ENCODE measurements at regions not wholly inside any gene's neighbourhood (a gene's known extent, or its start where the extent isn't known, plus 50 kb on each side); places are given as distances from the start of the nearest gene placed in this dataset.
A peak's percentile ranks its signal among the peaks of the same experiment; 100 is the strongest.
"Not testable (repeated sequence)": the region's sequence is repeated elsewhere in the genome, so short reads cannot be mapped to it uniquely, and the experiment has no call there.

DNA sequence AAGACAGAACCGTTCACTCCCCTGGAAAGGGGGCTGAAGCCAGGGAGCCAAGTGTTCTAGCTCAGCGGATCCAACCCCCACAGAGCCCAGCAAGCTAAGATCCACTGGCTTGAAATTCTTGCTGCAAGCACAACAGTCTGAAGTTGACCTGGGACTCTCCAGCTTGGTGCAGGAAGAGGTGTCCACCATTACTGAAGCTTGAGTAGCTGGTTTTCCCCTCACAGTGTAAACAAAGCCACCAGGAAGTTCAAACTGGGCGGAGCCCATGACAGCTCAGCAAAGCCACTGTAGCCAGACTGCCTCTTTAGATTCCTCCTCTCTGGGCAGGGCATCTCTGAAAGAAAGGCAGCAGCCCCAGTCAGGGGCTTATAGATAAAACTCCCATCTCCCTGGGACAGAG, 132.8 kb upstream of the SPRED1 start:
- CTCF ChIA-PET; dilution Hi-C loops (cut with HindIII; ENCODE audit: low sequenced_read_pairs, unreplicated experiment); H3K27ac ChIP-seq (ENCODE audit: insufficient read depth, low read length); intact Hi-C loops (cut with micrococcal nuclease); H3K79me1 ChIP-seq (ENCODE audit: low read depth in 1 of 2, low read length in 2 of 2); H4K91ac ChIP-seq (ENCODE audit: insufficient read depth, low read depth, low read length); H3K9me3 ChIP-seq (ENCODE audit: control insufficient read depth, insufficient read depth, low read length); H3K14ac ChIP-seq (replicated peaks; ENCODE audit: low read depth, low read length); H3K56ac ChIP-seq (ENCODE audit: extremely low read depth, insufficient read depth, low read length); H4K8ac ChIP-seq (ENCODE audit: low read depth in 2 of 2, low read length in 2 of 2); H3K36me3 ChIP-seq (ENCODE audit: control insufficient read depth, insufficient read depth, low read length); in situ Hi-C loops (cut with MboI; ENCODE audit: low sequenced_read_pairs); H3K23ac ChIP-seq (ENCODE audit: low read depth, low read length); H3K4me2 ChIP-seq (ENCODE audit: low read depth, low read length); H3K4me3 ChIP-seq (ENCODE audit: insufficient read depth, low read depth, low read length); H3K18ac ChIP-seq (ENCODE audit: low read depth, low read length); POLR2A ChIA-PET (ENCODE audit: unreplicated experiment); H2AK9ac ChIP-seq (replicated peaks; ENCODE audit: low read depth, low read length, poor library complexity); DNase-seq; H3K9ac ChIP-seq (ENCODE audit: low read depth, low read length); H2BK5ac ChIP-seq (ENCODE audit: low read depth, low read length, poor library complexity, severe bottlenecking); H3K4me1 ChIP-seq (ENCODE audit: control insufficient read depth, insufficient read depth, low read length); H3K4ac ChIP-seq (ENCODE audit: low read depth, low read length); H3K9me1 ChIP-seq (ENCODE audit: insufficient read depth, low read length); H2BK120ac ChIP-seq (ENCODE audit: low read depth, low read length); ATAC-seq (ENCODE audit: low read depth); H2AK5ac ChIP-seq (ENCODE audit: low read depth, low read length); H3K27me3 ChIP-seq (ENCODE audit: control insufficient read depth, insufficient read depth, low read length); H4K5ac ChIP-seq (ENCODE audit: low read depth, low read length); BruUV-seq (replicated peaks); H2BK20ac ChIP-seq (ENCODE audit: low read depth, low read length); H4K20me1 ChIP-seq (ENCODE audit: insufficient read depth, low read length); H2BK15ac ChIP-seq (ENCODE audit: low read depth, low read length): not testable (repeated sequence)
- peak overlapping the region; percentile 51 for H2AFZ ChIP-seq (replicated peaks; ENCODE audit: low read length, poor library complexity)
- WGBS, 2 experiments (ENCODE audit: extremely low coverage in 2 of 2, insufficient read length in 1 of 2), result 71% methylated on average over 1 of the region's 3 CpGs; no CpG with 5 or more reads in 1 of the 2 experiments

Data from IMR-90 (cell line).